Epithelial cell of proximal tubule (primary cell): ENCODE measurements at regions not wholly inside any gene's neighbourhood (a gene's known extent, or its start where the extent isn't known, plus 50 kb on each side); places are given as distances from the start of the nearest gene placed in this dataset.

Source experiments
- DNase-seq: peaks from one replicate; pipeline ENCODE4 v3.0.0-alpha.2; 2011; ENCODE audit warnings: low read depth
- H3K4me3 ChIP-seq: 2 replicates; pipeline ENCODE4 v1.5.1; 2011; ENCODE audit warnings: low read depth, mild to moderate bottlenecking, low read length
- CTCF ChIP-seq: conservative IDR thresholded peaks from 2 replicates; pipeline ENCODE4 v1.5.1; 2012; ENCODE audit warnings: low read depth, mild to moderate bottlenecking, low read length

- H3K4me3 ChIP-seq, result no peak overlapping the region
- no peak for DNase-seq
- TF ChIP-seq CTCF, result no peak
Observed at GRCh38 chr16:5551909-5552308, 454.3 kb upstream of the EEF2KMT start.

GRCh38 chr16:5549802-5550201 lies 452.2 kb upstream of the EEF2KMT start:
- no peak for DNase-seq
- TF ChIP-seq CTCF, result no peak

DNA sequence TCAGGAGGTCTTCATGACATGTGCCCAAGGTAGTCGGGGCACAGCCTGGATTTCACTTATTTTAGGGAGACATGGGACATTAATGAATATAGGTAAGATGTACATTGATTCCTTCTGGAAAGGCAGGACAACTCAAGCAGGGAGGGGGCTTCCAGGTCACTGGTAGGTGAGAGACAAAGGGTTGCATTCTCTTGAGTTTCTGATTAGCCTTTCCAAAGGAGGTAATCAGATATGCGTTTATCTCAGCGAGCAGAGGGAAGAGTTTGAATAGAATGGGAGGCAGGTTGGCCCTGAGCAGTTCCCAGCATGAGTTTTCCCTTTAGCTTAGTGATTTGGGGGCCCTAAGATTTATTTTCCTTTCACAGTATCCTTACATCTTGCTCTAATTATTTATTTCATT lies 443.8 kb upstream of the EEF2KMT start:
- no peak overlapping the region for H3K4me3 ChIP-seq
- DNase-seq, result no peak
- TF ChIP-seq CTCF, result no peak

More at GRCh38 chr16:5549802-5550201, 452.2 kb upstream of the EEF2KMT start:
- no peak overlapping the region for H3K4me3 ChIP-seq

DNA sequence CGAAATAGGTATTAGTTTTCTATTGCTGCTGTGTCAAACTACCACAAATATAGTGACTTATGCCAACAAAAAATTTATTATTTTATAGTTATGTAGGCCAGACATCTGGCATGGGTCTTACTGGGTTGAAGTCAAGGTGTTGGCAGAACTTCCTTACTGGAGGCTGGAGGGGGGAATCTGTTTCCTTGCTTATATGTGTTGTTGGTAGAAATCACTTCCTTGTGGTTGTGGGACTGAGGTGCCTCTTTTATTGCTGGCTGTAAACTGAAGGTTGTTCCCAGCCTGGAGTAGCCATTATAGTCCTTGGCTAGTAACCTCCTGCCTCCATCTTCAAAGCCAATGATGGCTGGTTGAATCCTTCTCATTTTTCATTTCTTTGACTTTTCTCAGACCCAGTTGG lies 439.8 kb upstream of the EEF2KMT start:
- no peak for DNase-seq
- H3K4me3 ChIP-seq, result no peak overlapping the region
- no peak for TF ChIP-seq CTCF

DNA sequence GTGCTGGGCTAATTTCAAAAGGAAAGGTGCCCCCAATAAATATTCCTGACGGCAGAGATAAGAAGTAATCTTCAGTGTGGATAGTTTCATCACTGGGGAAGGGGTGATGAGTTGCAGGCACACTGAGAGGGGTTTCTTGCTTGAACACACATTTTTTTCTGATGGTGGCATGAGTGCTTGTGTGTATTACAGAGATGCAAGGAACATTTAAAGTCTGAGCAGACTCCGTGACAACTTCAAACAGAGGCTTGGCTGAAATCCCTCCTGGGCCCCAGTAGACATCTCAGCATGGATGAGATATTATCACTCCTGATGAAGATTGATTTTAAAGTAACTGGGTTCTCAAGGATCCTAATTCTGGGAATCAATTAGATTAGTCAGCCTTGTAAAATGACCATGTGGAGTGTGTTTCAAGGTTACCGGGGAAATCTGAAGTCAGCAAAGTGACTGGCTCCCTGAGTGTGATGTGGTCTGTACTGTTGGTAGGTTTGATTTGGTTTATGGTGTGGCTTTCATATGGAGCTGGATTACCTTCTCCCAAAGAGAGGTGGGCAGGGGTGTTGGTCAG lies 435.8 kb upstream of the EEF2KMT start:
- no peak for DNase-seq
- TF ChIP-seq CTCF, result no peak
- no peak overlapping the region for H3K4me3 ChIP-seq

DNA sequence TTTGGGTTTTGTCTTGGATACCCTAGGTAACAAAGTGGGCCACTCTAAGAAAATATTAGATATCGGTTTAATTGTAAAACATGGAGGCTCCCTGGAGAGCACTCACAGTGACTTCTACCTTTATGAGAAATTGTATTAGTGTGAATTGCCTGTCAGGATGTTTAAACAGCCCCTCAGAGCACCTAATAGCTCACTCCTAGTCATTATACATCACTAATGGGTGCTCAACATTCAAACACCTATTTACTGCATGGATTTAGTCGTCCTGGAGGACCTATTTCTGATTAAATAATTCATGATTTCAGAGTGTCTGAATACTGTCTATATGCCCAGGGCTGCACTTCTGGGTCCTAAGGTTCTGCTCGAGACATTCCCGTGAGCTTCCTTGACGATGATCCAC lies 430.2 kb upstream of the EEF2KMT start:
- no peak overlapping the region for H3K4me3 ChIP-seq
- no peak for DNase-seq
- TF ChIP-seq CTCF, result no peak

- H3K4me3 ChIP-seq, result no peak overlapping the region
- TF ChIP-seq CTCF, result no peak
- DNase-seq, result no peak
Observed at GRCh38 chr16:5526826-5527225, 429.2 kb upstream of the EEF2KMT start.
